ENCODE measurements at regions not wholly inside any gene's neighbourhood (a gene's known extent, or its start where the extent isn't known, plus 50 kb on each side); places are given as distances from the start of the nearest gene placed in this dataset.

DNA sequence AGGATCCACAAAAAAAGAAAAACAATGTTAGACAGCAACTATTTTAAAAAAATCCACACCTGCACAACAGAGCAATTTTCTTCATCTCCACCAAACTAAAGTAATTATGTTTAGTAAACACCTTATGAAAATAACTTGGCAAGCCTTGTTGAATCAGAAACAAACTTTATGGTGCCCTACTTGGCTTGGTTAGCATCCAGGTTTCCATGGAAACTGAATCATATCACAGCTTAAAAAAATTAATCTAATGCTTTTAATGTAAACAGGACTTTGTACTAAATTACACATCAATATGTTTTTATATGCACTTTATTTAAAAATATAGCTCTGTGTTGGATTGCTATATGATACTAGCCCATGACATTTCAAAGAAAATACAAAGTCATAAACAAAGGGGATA lies 1882.4 kb downstream of the SUCLG1 start:
- DNase-seq, result no peak

DNA sequence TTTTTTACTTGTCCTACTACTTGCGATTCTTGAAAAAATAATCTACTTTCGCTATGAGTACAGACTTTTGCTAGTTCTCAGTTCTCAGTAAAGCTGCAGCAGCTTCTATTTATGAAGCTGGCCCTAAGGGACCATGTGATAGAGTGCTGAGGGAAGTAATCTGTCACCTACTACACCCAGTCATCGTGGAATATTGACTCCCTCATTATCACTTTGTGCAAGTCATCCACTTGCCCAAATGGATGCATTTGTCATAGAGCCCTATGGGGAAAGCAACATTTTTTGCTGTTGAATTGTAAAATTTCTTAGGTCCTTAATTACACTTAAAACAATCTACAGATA lies 1919.8 kb downstream of the SUCLG1 start:
- DNase-seq, result no peak

DNA sequence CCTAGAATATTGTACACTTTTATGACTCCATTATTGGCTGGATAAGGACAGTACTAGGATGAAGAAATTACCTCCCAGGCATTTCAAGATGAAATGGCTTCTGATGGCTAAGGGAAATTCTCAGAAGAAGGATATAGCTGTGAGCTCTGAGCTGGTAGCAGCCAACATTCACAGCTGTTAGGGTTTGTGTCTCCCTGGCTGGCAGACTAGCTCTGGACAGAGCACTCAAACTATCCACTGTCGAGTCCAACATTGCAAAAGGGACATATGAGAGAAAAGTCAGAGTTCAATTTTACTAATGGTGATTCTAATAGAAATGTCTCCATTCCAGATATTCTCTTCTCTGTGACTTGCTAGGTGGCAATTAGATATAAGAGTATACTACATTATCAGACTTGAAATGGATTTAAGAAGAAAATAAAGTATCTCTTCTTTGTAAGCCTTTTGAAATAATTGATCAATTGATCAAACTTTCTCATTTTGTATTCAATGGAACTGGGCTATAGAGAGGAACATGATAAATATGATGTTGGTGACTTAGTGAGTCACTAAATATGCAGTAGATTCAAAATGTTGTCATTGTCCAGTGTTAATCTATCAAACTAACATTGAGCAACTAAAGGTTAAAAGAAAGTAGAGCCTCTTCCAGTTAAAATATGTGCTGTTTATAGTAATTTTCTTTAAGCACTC lies 1920.3 kb downstream of the SUCLG1 start:
- no peak for DNase-seq

DNA sequence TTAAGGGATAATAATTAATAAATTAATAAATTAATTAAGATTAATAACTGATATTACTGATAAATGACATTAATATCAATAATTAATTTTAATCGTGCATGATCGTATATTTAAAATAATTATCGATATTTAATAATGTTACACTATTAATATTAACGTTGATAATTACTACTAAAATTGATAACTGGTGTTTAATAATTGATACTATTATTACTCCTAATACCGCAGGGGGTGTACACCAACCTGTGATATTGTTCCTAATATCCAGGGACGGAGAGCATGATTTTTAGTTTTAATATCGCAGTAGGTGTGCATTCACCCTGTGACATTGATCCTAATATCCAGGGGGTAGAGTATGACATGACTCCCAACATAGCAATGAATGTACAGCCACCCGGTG lies 1930.8 kb downstream of the SUCLG1 start:
- no peak for DNase-seq

DNA sequence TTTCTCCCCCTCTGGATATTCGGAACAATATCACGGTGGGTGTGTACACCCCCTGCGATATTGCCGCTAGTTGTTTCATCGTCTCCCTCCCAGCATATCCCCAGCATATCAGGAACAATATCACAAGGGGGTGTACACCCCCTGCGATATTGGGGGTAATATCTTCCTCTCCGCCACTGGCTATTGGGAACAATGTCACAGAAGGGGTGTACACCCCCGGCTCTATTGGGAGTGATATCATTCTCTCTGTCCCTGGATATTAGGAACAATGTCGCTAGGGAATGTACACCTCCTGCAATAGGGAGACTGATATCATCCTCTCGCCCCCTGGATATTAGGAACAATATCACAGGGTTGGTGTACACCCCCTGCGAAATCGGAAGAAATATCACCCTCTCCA lies 1932.0 kb downstream of the SUCLG1 start:
- DNase-seq, result no peak

DNA sequence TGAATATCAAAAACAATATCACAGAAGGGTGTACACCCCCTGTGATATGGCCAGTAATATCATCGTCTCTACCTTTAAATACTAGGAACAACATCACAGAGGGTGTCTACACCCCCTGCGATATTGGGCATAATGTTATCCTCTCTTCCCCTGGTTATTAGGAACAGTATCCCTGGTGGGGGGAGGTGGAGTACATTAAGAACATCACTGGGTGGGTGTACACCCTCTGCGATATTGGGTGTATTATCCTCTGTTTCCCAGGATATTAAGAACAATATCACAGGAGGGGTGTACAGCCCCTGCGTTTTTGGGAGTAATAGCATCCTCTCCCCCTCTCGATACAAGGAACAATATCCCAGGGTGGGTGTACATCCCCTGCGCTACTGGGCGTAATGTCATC lies 1932.8 kb downstream of the SUCLG1 start:
- DNase-seq, result no peak

DNA sequence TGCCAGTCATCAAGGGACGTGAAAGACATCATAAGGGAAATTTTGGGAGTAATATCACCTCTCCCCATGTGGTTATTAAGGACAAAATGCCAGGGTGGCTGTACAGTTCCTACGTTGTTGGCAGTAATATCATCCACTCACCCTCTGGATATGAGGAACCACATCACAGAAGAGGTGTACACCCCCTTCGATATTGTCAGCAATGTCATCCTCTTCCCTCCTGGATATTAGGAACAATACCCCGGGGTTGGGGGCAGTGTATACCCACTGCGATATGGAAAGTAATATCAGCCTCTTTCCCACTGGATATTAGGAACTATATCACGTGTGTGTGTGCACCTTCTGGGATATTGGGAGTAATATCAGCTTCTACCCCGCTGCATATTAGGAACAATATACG lies 1933.3 kb downstream of the SUCLG1 start:
- DNase-seq, result no peak

DNA sequence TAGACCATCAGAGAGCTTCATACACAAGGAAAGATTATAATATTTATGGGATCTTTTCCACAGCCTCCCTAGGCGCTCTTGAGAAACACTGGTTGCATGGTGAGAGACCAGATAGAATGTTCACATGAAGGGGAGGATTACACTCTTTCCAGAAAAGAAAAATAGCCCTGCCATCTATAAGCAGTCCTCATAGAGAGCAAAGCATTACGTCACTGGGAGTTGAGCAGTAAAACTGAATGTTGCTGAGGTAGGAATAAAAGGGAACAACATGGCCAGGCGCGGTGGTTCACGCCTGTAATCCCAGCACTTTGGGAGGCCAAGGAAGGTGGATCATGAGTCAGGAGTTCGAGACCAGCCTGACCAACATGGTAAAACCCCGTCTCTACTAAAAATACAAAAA lies 1934.3 kb downstream of the SUCLG1 start:
- no peak for DNase-seq

DNA sequence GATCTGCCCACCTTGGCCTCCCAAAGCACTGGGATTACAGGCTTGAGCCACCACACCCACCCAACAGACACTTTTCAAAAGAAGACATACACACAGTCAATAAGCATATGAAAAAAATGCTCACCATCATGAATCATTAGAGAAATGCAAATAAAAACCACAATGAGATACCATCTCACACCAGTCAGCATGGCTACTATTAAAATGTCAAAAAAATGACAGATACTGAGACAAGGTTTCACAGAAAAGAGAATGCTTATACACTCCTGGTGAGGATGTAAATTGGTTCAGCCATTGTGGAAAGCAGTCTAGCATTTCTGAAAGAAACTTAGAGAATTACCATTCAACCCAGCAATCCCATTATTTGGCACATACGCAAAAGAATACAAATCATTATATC lies 1947.2 kb downstream of the SUCLG1 start:
- no peak for DNase-seq

DNA sequence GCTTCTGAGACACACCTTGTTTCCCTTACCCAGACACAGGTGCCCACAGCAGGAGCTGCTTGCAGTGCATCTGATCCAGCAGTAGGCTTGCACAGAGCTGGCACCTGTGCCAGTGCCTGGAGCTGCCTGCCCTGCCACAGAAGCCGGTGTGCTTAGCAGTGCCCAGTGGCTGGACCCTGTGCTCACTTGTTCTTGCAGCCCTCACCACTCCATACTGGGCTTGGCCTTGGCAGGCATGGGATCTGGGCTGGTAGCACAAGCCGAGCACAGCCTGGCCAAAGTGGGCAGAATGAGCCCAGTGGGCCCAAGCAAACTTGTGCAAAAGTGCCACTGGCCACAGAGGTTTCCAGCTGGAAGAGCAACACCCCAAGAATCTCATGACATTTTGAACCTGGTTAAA lies 1950.4 kb downstream of the SUCLG1 start:
- DNase-seq, result no peak

DNA sequence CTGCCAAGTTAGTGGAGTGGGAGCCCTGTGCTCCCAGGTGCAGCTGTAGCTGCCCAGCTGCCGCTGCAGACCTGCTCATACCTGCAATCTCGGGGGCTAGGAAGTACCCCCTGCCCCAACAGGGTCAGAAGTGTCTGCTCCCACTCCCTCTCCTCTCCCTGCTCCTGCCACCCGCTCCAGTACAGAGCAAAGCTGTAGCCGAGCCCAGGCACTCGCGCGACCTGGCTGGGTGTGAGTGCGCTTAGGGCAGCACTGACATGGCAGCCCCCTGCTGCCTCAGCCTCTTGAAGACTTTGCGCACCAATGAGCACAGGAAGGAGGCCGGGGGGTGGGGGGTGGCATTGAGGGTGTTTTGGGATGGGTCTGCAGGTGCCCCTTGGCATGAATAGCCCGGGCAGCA lies 1951.4 kb downstream of the SUCLG1 start:
- no peak for DNase-seq

DNA sequence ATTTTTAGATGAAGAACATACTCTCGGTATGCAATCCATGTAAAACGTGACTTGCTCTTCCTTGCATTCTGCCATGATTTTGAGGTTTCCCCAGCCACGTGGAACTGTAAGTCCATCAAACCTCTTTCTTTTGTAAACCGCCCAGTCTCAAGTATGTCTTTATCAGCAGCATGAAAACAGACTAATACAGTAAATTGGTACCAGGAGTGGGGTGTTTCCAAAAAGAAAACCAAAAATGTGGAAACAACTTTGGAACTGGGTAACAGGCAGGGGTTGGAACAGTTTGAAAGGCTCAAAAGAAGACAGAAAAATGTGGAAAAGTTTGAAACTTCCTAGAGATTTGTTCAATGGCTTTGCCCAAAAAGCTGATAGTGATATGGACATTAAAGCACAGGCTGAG lies 1957.9 kb downstream of the SUCLG1 start:
- no peak for DNase-seq

DNA sequence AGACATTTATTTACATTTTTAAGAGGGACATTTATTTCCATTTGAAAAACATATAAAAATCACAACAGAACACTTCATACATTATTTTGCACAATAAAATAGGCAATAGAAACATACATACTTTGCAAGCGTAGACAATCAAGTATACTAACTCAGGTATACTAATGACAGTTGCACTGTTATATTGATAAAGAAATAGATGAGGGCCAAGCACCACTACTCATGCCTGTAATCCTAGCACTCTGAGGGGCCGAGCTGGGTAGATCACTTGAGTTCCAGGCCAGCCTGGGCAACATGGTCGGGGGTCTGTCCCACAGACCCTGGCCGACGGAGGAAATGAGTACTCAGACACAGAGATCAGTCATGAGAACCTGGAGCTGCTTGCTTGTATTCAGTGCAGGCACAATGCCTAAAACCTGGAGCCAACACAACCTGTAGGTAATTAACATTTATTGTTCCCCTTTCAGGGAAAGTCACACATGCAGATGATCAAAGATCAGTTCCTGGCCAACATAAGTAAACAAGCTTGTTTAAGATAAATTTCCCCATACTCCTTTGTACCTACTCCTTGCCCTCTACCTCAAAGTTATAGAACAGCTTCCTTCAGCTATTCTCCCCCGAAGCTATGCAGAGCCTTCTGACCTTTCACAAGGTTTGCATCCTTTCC lies 1960.2 kb downstream of the SUCLG1 start:
- no peak for DNase-seq

DNA sequence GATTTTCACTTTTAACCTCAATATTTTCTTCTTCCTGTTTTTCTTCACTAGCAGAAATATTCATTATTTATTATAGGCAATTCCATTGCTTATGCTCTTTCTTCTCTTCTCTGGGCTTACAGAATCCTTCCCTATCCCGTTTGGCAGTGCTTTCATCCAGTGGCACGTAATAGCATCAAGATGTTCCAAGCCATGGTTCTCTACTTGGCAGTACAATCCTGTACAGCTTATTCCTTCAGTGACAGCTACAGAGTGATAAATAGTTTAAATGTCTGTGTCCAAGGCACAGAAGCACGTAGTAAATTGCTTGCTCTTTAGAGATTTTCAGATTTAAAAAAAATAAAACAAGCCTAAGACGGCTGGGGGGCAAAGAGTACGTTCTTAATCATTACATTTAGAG lies 1964.3 kb downstream of the SUCLG1 start:
- DNase-seq, result no peak

DNA sequence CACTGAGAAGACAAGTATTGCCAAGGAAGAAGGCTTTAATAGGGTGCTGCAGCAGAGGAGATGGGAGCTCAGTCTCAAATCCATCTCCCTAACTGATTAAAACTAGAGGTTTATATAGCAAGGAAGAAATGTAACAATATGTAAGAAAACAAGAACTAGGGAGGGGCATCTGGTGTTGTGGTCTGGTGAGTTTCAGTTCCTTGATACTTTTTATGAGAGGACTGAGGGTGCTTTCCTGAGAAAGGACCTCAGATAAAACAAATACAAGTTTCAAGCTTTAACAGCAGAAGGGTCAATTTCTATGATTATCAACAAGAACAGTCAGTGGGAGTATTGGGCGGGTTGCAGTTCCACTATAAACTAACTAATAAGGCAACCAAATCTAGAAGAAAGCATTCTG lies 1967.5 kb downstream of the SUCLG1 start:
- no peak for DNase-seq

DNA sequence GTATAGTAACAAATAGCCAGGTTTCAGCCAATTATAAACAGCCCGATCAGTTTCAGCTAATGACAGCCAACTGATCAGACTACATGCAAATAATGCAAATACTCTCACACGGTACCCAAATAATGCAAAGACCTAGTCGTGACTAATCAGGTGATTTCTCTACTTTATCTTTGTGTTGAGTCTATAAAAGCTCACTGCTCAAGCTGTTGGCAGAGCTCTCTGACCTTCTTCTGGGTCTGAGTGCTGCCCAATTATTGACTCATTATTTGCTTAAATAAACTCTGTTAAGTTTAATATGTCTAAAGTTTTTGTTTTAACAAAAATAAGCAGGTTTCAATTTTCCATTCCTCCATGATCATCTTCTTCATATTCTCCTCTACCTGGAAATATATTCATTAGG lies 1971.7 kb downstream of the SUCLG1 start:
- no peak for DNase-seq

DNA sequence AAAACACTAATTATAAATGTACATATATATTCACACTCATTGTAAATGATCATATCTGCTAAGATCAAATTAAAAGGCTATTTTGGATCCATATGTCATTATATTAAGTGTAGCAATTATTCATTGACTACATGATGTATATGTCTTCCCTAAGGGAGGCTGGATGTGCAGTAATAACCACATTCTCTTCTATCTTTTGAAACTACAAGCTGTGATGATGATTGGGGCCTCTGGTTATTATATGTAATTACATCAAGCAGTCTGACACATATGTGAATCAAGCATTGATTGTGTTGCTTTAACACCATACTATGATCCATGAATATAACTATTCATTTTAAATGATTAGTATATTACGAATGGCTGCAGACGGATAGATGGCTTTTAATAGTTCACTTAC lies 1973.4 kb downstream of the SUCLG1 start:
- DNase-seq, result no peak

DNA sequence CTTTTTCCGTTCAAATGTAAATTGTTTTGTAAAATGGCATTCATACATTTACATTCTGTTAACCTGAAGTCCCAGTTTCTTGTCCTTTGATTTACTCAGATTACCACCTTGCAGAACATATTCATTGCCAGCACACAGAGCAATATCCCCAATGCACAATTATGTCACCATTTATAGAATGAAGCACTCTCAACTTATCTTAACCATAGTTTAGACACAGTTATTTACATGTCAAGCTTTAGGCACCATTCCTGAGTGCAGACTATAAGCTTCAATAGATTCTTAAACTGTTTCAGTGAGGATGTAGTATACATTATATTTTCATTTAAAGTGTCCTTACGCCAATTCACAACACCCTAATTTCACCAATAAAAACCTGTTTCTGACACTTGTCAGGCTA lies 1977.9 kb downstream of the SUCLG1 start:
- DNase-seq, result no peak

DNA sequence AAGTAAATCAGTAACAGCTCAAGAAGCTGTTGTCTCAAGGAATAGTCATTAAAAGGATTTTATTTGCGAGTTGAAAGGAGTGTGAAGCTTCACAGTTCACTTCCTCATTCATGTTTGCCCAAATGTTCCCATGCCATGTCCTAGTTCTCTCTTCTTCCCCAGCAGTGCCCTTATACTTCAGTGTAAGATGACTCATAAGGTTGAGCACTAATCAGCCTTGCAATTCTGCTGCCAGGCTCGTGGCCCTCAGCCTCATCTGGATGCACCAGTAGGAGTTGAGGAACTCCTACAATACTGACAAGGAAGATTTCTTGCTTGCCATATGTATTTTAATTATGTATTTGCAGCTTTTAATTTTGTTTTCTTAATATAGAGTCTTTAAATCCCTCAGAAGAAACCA lies 1980.4 kb downstream of the SUCLG1 start:
- no peak for DNase-seq

DNA sequence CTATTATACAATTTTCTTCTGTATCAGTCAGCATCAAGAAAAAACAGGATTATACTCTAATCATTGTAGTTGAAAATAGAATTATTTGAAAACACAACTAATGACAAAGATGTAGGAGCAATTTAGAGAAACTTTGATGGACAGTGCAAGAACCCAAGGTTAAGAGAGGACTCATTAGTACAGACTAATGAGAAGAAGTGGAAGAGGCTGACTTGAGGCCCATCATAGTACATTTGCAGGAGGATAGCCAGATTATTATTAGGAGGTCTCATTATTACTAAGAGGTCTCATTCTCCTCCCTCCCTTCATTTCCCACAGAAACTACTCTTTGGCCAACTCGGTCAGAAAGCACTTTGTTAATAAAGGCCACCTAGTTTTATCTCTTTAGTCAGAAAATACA lies 1983.0 kb downstream of the SUCLG1 start:
- no peak for DNase-seq

DNA sequence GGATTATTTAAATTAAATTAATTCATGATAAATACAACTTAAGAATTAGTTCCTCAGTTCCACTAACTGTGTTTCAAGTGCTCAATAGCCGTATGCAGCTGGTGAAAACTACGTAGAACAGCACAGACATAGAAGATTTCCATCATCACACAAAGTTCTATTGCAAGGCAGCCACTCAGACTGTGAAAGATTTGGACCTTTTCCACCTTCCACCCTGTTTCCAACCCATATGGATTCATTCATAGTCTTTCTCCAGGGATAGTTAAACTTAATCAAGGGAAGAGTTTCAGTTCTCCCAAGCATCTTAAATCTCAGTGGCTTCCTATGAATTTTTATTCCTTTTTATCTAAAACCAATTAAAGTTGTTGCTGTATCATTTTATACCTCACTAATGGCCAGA lies 2030.8 kb downstream of the SUCLG1 start:
- no peak for DNase-seq

DNA sequence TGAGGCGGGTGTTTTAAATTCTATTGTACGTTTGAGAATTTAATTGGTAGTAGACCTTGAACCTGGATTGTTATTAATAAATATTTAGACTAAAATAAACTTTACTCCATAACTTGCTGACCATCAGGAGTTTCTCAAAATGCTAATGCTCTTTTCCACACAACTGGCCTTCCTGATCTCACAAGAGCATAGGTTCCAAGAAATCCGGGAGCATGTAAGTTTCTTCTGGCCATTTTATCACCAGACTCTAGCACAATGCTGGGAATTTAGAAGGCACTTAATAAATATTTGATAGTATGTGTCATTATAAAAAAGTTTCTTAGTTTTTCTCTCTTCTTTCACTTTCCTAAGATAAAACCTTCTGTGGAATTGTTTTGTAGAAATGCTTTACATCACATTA lies 2047.1 kb downstream of the SUCLG1 start:
- DNase-seq, result no peak

DNA sequence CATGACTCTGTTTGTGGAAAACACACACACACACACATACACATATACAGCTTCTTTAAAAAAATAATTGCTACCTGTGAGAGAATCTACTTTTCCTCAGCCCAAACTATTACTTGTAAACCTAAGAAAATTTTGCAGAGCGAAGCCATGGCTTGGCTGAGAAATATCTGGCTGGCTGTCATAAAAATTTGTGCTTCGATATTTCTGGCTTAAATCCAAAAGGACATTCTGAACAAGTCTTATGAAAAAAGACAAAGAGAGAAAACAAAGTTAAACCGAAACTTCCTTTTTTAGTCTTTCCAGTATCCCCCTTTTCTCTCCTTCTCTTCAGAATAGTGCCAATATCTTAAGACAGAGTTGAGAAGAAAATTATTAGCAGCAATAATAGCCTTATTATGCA lies 2048.0 kb downstream of the SUCLG1 start:
- no peak for DNase-seq

DNA sequence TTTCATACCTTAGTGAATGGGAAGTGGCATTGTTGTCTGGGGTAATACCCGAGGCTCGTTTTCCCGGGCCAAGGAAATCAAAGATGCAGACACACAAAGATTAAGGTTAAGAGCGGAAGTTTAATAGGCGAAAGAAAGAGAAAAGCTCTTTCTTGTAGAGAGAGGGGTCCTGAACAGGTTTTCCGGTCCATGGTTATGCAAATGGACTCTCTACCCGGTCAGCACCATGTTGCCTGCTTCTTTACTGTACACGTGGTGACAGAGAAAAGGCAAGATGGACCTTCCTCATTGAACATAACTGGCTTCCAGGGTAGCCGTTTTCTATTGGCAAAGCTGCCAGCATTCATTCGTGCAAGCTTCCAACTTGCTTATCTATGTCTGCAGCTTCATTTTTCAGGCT lies 2063.5 kb downstream of the SUCLG1 start:
- DNase-seq, result no peak

DNA sequence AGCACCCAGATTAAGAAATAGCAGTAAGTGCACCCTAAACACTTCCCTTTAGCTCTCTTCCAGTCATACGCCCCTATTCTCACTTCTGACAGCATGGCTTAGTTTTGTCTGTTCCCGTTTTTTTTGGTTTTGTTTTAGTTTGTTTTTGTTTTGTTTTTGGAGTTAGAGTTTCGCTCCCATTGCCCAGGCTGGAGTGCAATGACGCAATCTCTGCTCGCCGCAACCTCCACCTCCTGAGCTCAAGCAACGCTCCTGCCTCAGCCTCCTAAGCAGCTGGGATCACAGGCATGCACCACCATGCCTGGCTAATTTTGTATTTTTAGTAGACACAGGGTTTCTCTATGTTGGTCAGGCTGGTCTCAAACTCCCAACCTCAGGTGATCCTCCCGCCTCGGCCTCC lies 2067.7 kb downstream of the SUCLG1 start:
- no peak for DNase-seq
